Astrocyte of the cerebellum (primary cell): ENCODE measurements at regions not wholly inside any gene's neighbourhood (a gene's known extent, or its start where the extent isn't known, plus 50 kb on each side); places are given as distances from the start of the nearest gene placed in this dataset.
A peak's percentile ranks its signal among the peaks of the same experiment; 100 is the strongest.
"Not testable (repeated sequence)": the region's sequence is repeated elsewhere in the genome, so short reads cannot be mapped to it uniquely, and the experiment has no call there.

Source experiments
- DNase-seq: peaks from one replicate; pipeline ENCODE4 v3.0.0-alpha.2; 2011; ENCODE audit warnings: low read depth
- H3K4me3 ChIP-seq: 2 replicates; pipeline ENCODE4 v1.5.1; 2011; ENCODE audit warnings: mild to moderate bottlenecking, low read depth, low read length, moderate library complexity
- CTCF ChIP-seq: IDR thresholded peaks from 2 replicates; pipeline ENCODE4 v1.5.1; 2012; ENCODE audit warnings: low read length, low read depth, moderate library complexity, mild to moderate bottlenecking; ENCODE audit errors: missing control alignments
- in situ Hi-C: cut with HindIII; loops from 2 replicates; pipeline ENCODE4 v1.10.0; 2017; ENCODE audit warnings: low sequenced_read_pairs

- in situ Hi-C loops, result no loop called here
- no peak for DNase-seq
- H3K4me3 ChIP-seq, result no peak overlapping the region
- no peak for TF ChIP-seq CTCF
Measured at GRCh38 chr3:34073111-34073510, 274.7 kb downstream of the PDCD6IP start.

GRCh38 chr3:34073961-34074360 is 275.5 kb downstream of the PDCD6IP start:
- in situ Hi-C loops, result no loop called here
- no peak overlapping the region for H3K4me3 ChIP-seq
- no peak for TF ChIP-seq CTCF
- DNase-seq, result no peak

GRCh38 chr3:34075975-34076374 is 277.5 kb downstream of the PDCD6IP start:
- no peak for DNase-seq
- no peak for TF ChIP-seq CTCF
- in situ Hi-C loops, result no loop called here

GRCh38 chr3:34077417-34078195 is 279.2 kb downstream of the PDCD6IP start:
- no peak for DNase-seq

More at GRCh38 chr3:34075975-34076374, 277.5 kb downstream of the PDCD6IP start:
- no peak overlapping the region for H3K4me3 ChIP-seq

GRCh38 chr3:34078418-34078817 is 280.0 kb downstream of the PDCD6IP start:
- no peak for DNase-seq
- no peak for TF ChIP-seq CTCF
- no peak overlapping the region for H3K4me3 ChIP-seq
- in situ Hi-C loops, result no loop called here

More at GRCh38 chr3:34077417-34078195, 279.2 kb downstream of the PDCD6IP start:
- in situ Hi-C loops, result no loop called here
- no peak for TF ChIP-seq CTCF
- peak overlapping the region; percentile 20 for H3K4me3 ChIP-seq

GRCh38 chr3:34079849-34080248 is 281.4 kb downstream of the PDCD6IP start:
- H3K4me3 ChIP-seq, DNase-seq, in situ Hi-C loops: not testable (repeated sequence)

GRCh38 chr3:34090379-34090778 is 291.9 kb downstream of the PDCD6IP start:
- H3K4me3 ChIP-seq, in situ Hi-C loops, DNase-seq: not testable (repeated sequence)
